ENCODE measurements at regions not wholly inside any gene's neighbourhood (a gene's known extent, or its start where the extent isn't known, plus 50 kb on each side); places are given as distances from the start of the nearest gene placed in this dataset.

GRCh38 chr2:126828051-126828450 lies 70.6 kb upstream of the TEX51 start:
- no peak for DNase-seq

GRCh38 chr2:126828491-126828890 lies 70.2 kb upstream of the TEX51 start:
- no peak for DNase-seq

GRCh38 chr2:126831234-126832005 lies 67.3 kb upstream of the TEX51 start:
- no peak for DNase-seq

- DNase-seq: no peak
These were observed 66.7 kb upstream of the TEX51 start for GRCh38 chr2:126832014-126832413.

GRCh38 chr2:126832757-126833156 lies 65.9 kb upstream of the TEX51 start:
- no peak for DNase-seq

- DNase-seq: no peak
These were observed 64.6 kb upstream of the TEX51 start for GRCh38 chr2:126834006-126834659.

- DNase-seq: no peak
These were observed 63.4 kb upstream of the TEX51 start for GRCh38 chr2:126835261-126835660.

GRCh38 chr2:126835831-126836230 lies 62.9 kb upstream of the TEX51 start:
- no peak for DNase-seq

GRCh38 chr2:126836761-126837679 lies 61.7 kb upstream of the TEX51 start:
- DNase-seq: no peak

- no peak for DNase-seq
These were observed 60.5 kb upstream of the TEX51 start for GRCh38 chr2:126837966-126838715.

- no peak for DNase-seq
These were observed 60.0 kb upstream of the TEX51 start for GRCh38 chr2:126838716-126838985.

- no peak for DNase-seq
These were observed 58.9 kb upstream of the TEX51 start for GRCh38 chr2:126839796-126840195.

- DNase-seq: no peak
These were observed 55.6 kb upstream of the TEX51 start for GRCh38 chr2:126843081-126843480.

- no peak for DNase-seq
These were observed 52.4 kb upstream of the TEX51 start for GRCh38 chr2:126846241-126846640.

Measured in stimulated activated CD4-positive, alpha-beta T cell treated with anti-CD3 and anti-CD28 coated beads, Interleukin-2, amount 100 ng/mL, for 48 hours (primary cell).